Calu3 (cell line): ENCODE measurements at regions not wholly inside any gene's neighbourhood (a gene's known extent, or its start where the extent isn't known, plus 50 kb on each side); places are given as distances from the start of the nearest gene placed in this dataset.

Source experiments
- BruUV-seq: library from RNA; stranded (reverse); fragments of 400-500 nt; replicated peaks from 2 replicates; lab custom pipeline; 2021; lab: Mats Ljungman, UMichigan
- CTCF ChIA-PET: fragments of 300-600 bp; sonication (Branson Sonifier 250); formaldehyde crosslinking; loops from one replicate; lab custom pipeline; 2022; ENCODE audit warnings: antibody characterized with exemption; lab: Charles Lee
- DNase-seq: peaks from one replicate; pipeline ENCODE4 v3.0.0; 2022
- H3K27ac Mint-ChIP-seq: one replicate; pipeline ENCODE4 v1.8.0; 2022; ENCODE audit warnings: mixed read lengths; ENCODE audit not compliant: unreplicated experiment
- H3K27me3 Mint-ChIP-seq: one replicate; pipeline ENCODE4 v1.8.0; 2022; ENCODE audit warnings: mixed read lengths; ENCODE audit not compliant: unreplicated experiment
- H3K36me3 Mint-ChIP-seq: one replicate; pipeline ENCODE4 v1.8.0; 2022; ENCODE audit warnings: mild to moderate bottlenecking, moderate library complexity, mixed read lengths; ENCODE audit not compliant: insufficient read depth, unreplicated experiment
- H3K4me1 Mint-ChIP-seq: one replicate; pipeline ENCODE4 v1.8.0; 2022; ENCODE audit warnings: mild to moderate bottlenecking, low read depth, mixed read lengths; ENCODE audit not compliant: unreplicated experiment
- H3K4me3 Mint-ChIP-seq: one replicate; pipeline ENCODE4 v1.8.0; 2022; ENCODE audit warnings: mild to moderate bottlenecking, low read depth, moderate library complexity, mixed read lengths; ENCODE audit not compliant: unreplicated experiment
- H3K9me3 Mint-ChIP-seq: one replicate; pipeline ENCODE4 v1.8.0; 2022; ENCODE audit warnings: low read depth, mixed read lengths; ENCODE audit not compliant: unreplicated experiment
- intact Hi-C: fragments of 100-400 bp; cut with micrococcal nuclease; formaldehyde crosslinking; loops from one replicate; pipeline ENCODE4 v1.10.0; 2022; ENCODE audit not compliant: unreplicated experiment
- TF ChIP-seq, protein P1 (sequence below): fragments of 200-600 bp; IDR thresholded peaks from one replicate; pipeline ENCODE4 v1.8.0; 2022; ENCODE audit warnings: antibody characterized with exemption; ENCODE audit not compliant: unreplicated experiment

DNA sequence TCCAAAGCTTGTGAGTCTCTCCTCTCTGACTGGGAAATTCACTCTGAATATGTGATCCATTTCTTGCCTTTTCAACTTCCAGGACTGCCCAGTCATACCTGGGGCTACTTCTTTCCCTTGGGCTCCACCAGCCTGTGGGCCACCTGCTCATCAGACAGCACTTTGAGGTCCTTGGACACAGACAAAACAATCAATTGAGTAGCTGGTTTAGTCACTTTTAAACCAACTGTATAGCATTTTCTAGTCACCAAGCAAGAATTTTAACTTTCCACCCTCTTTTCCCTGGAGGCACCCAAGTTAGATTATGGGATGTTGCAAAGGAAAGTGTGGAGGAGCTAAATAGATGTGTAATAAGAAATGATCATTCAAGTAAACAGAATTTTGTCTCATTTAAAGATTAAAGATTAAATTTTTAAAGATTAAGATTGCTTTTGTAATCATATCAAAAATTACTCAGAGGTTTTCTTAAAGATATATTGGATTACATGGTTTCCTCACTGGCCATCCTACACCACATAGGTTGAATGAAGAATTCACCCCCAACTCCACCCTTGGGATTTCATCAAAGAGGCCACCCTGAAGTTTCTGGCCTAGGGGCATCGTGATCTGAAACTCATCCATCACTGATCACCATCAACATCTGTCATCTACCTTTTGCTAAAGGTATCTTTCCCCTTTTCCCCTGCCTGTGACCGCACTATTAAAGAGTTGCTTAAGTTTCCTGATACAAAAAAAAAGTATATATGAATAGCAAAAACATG is 219.2 kb upstream of the NR5A2 start:
- intact Hi-C loops: no loop called here
- Mint-ChIP-seq H3K27me3 (no peaks in the 10 kb centered on the region), H3K9me3 (no peaks in the 10 kb centered on the region), H3K36me3 (no peaks in the 10 kb centered on the region), H3K27ac (no peak overlapping the region), H3K4me3 (no peak overlapping the region), H3K4me1 (no peaks in the 10 kb centered on the region)
- no TSS peak for BruUV-seq
- CTCF ChIA-PET: interaction anchor here (1.3 kb wide), 1 partner anchor 28 kb away, joined by 5 read pairs; no protein-coding TSS in a partner anchor
- TF ChIP-seq, protein P1, sequence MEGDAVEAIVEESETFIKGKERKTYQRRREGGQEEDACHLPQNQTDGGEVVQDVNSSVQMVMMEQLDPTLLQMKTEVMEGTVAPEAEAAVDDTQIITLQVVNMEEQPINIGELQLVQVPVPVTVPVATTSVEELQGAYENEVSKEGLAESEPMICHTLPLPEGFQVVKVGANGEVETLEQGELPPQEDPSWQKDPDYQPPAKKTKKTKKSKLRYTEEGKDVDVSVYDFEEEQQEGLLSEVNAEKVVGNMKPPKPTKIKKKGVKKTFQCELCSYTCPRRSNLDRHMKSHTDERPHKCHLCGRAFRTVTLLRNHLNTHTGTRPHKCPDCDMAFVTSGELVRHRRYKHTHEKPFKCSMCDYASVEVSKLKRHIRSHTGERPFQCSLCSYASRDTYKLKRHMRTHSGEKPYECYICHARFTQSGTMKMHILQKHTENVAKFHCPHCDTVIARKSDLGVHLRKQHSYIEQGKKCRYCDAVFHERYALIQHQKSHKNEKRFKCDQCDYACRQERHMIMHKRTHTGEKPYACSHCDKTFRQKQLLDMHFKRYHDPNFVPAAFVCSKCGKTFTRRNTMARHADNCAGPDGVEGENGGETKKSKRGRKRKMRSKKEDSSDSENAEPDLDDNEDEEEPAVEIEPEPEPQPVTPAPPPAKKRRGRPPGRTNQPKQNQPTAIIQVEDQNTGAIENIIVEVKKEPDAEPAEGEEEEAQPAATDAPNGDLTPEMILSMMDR: no peak
- no peak for DNase-seq

DNA sequence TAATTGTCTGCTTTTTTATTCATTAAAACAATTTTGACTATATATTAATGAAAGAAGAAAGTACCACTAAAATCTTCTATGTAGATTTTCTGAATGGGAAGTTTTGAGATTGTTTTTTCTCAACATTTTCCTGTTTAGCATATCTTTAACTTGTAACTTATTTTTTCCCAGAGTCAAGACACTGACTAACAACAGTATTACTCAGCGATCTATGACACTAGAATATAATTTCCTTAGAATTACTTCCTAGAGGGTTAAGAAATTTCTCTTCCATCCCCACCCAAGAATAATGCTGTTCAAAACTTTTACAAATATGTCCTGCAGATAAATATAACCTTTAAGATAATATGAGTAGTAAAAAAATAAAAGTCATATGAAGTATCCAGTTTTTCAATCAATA is 218.2 kb upstream of the NR5A2 start:
- Mint-ChIP-seq H3K4me1 (no peaks in the 10 kb centered on the region), H3K36me3 (no peaks in the 10 kb centered on the region), H3K4me3 (no peak overlapping the region), H3K27me3 (no peaks in the 10 kb centered on the region), H3K27ac (no peak overlapping the region), H3K9me3 (no peaks in the 10 kb centered on the region)
- no peak for DNase-seq
- CTCF ChIA-PET: no interaction called here
- TF ChIP-seq, protein P1: no peak
- BruUV-seq: no TSS peak
- intact Hi-C loops: no loop called here

DNA sequence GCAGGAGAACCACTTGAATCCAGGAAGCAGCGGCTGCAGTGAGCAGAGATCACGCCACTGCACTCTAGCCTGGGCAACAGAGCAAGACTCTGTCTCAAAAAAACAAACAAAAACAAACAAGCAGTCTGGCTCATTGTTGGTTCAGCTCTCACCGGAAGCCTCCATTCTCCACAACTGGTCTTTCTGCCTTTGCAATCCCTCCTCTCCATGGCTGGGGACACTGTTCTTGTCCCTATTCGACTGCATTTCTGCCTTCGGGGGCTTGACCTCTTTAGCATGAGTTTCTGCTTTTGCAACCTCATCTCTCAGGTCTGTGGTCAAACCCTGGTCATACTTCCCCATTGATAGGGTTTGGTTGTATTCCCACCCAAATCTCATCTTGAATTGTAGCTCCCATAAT is 216.3 kb upstream of the NR5A2 start:
- H3K9me3 Mint-ChIP-seq: peaks cover 5% of the 10 kb centered on the region
- no peaks in the 10 kb centered on the region for H3K27me3 Mint-ChIP-seq
- no peaks in the 10 kb centered on the region for H3K4me1 Mint-ChIP-seq
- CTCF ChIA-PET: interaction anchor here (0.6 kb wide), 1 partner anchor 168 kb away, joined by 4 read pairs; no protein-coding TSS in a partner anchor
- TF ChIP-seq, protein P1: no peak
- no TSS peak for BruUV-seq
- DNase-seq: no peak
- no peak overlapping the region for H3K4me3 Mint-ChIP-seq
- intact Hi-C loops: no loop called here
- no peak overlapping the region for H3K27ac Mint-ChIP-seq
- no peaks in the 10 kb centered on the region for H3K36me3 Mint-ChIP-seq

DNA sequence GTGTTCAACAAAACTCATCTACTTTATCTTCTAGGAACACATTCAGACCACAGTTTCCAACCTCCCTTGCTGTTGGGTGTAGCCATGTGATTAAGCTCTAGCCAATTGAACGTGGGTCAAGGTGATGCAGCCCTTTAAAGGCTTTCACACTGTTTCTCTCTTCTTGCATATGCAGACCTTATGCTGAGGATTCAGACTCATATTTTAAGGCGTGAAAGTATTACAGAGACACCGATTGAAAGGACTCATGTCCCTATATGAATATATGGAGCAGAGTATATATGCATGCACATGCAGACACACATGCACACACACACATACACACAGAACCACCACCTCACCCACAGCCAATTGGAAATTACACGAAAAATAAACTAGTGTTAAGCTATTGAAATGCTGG is 214.3 kb upstream of the NR5A2 start:
- Mint-ChIP-seq H3K36me3 (no peaks in the 10 kb centered on the region), H3K9me3 (peaks cover 5% of the 10 kb centered on the region), H3K4me1 (no peaks in the 10 kb centered on the region), H3K27ac (no peak overlapping the region), H3K27me3 (no peaks in the 10 kb centered on the region), H3K4me3 (no peak overlapping the region)
- DNase-seq: no peak
- CTCF ChIA-PET: no interaction called here
- intact Hi-C loops: no loop called here
- BruUV-seq: no TSS peak
- TF ChIP-seq, protein P1: no peak
